NB4 (cell line): ENCODE measurements at regions not wholly inside any gene's neighbourhood (a gene's known extent, or its start where the extent isn't known, plus 50 kb on each side); places are given as distances from the start of the nearest gene placed in this dataset.
A peak's percentile ranks its signal among the peaks of the same experiment; 100 is the strongest.

Source experiments
- DNase-seq: peaks from one replicate; pipeline ENCODE4 v3.0.0; 2010; ENCODE audit warnings: low read depth
- H3K4me3 ChIP-seq: one replicate; pipeline ENCODE4 v1.5.1; 2011; ENCODE audit warnings: mild to moderate bottlenecking, low read depth, low read length, moderate library complexity
- CTCF ChIP-seq: IDR thresholded peaks from one replicate; pipeline ENCODE4 v1.5.1; 2012; ENCODE audit warnings: low read depth, low read length
- MAX ChIP-seq: IDR thresholded peaks from 2 replicates; pipeline ENCODE4 v1.6.1; 2011; ENCODE audit warnings: low read depth, low read length
- MYC ChIP-seq: IDR thresholded peaks from 2 replicates; pipeline ENCODE4 v1.6.1; 2011; ENCODE audit warnings: low read depth, low read length
- POLR2A ChIP-seq: IDR thresholded peaks from 2 replicates; pipeline ENCODE4 v1.6.1; 2011; ENCODE audit warnings: mild to moderate bottlenecking; ENCODE audit not compliant: insufficient read length; ENCODE audit errors: extremely low read depth

- no peak for DNase-seq
- no peak overlapping the region for H3K4me3 ChIP-seq
- TF ChIP-seq MYC (no peak), CTCF (no peak), MAX (no peak), POLR2A (no peak)
Measured at GRCh38 chr21:31447505-31447904, 103.4 kb upstream of the TIAM1 start.

- peak; percentile 24 for DNase-seq
- no peak overlapping the region for H3K4me3 ChIP-seq
Measured at GRCh38 chr21:31446226-31446855, 102.3 kb upstream of the TIAM1 start.

GRCh38 chr21:31445137-31445536, 101.1 kb upstream of the TIAM1 start:
- H3K4me3 ChIP-seq: no peak overlapping the region
- no peak for TF ChIP-seq POLR2A
- no peak for TF ChIP-seq MYC
- TF ChIP-seq MAX: no peak
- TF ChIP-seq CTCF: no peak
- no peak for DNase-seq

More at GRCh38 chr21:31446226-31446855, 102.3 kb upstream of the TIAM1 start:
- TF ChIP-seq POLR2A: no peak
- TF ChIP-seq CTCF: no peak
- TF ChIP-seq MAX: no peak
- no peak for TF ChIP-seq MYC

GRCh38 chr21:31443736-31444521, 99.9 kb upstream of the TIAM1 start:
- DNase-seq: peak; percentile 19
- TF ChIP-seq MAX (no peak), MYC (no peak), POLR2A (no peak), CTCF (no peak)
- H3K4me3 ChIP-seq: no peak overlapping the region

DNA sequence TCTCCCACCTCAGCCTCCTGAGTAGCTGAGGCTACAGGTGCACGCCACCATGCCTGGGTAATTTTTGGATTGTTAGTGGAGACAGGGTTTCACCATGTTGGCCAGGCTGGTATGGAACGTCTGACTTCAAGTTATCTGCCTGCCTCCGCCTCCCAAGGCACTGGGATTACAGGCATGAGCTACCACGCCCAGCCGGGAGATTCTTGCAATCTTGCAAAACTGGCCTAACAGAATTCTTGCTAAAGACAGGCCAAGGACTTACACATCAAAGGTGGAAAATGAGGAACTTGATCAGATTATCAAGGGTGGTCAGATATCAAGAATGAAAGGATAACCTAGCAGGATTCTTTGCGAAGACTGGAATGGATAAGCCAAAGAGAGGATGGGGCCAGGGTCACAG, 98.3 kb upstream of the TIAM1 start:
- no peak for DNase-seq
- no peak overlapping the region for H3K4me3 ChIP-seq
- no peak for TF ChIP-seq POLR2A
- TF ChIP-seq MYC: no peak
- no peak for TF ChIP-seq CTCF
- TF ChIP-seq MAX: no peak
